ENCODE measurements at regions not wholly inside any gene's neighbourhood (a gene's known extent, or its start where the extent isn't known, plus 50 kb on each side); places are given as distances from the start of the nearest gene placed in this dataset.

DNA sequence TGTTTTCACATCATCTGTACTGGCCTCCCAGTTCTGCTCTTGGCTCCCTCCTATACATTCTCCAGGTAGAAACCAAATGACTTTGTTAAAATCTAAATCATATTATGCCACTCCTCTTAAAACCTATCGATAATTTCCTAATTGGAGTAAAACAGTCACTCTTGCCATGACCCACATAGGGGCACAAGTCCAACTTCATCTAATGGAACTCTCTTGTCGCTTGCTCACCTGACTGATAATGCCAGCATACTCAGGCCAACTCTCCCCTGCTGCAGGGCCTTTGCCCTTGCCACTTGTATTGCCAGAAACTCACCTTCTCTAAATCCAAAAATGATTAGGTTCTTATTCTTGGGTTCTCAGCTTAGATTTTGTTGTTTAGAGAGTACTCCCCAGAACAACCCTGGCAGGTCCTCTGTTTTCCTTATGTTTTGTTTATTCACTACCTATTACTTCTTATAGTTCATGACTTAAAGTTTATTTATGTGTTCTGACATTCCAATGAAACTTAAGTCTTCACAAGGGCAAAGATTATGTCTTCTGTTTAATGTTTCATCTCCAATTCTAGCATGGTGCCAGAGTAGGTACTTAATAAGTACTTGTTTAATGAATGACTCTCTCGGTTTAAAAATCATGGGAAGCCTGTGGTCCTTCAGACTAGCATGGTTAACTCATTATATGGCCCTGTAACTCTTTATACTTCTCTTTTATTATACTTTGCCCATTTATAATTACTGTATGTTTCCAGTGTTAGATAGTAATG, 345.9 kb upstream of the SMIM30 start:
- Histone ChIP-seq H3K9ac (no peak overlapping the region), H3K4me3 (ENCODE audit: low read depth, low read length) (no peak overlapping the region), H3K27ac (no peak overlapping the region), H3K4me1 (no peaks in the 10 kb centered on the region), H2AFZ (no peak overlapping the region), H3K9me3 (ENCODE audit: control insufficient read depth, low read length) (no peaks in the 10 kb centered on the region), H3K4me2 (ENCODE audit: low read length) (no peak overlapping the region), H3K27me3 (ENCODE audit: control insufficient read depth, insufficient read depth, low read length) (no peaks in the 10 kb centered on the region), H3K79me2 (no peaks in the 10 kb centered on the region), H3K36me3 (ENCODE audit: control insufficient read depth, insufficient read depth, low read length) (no peaks in the 10 kb centered on the region)
- TF ChIP-seq, protein P1, sequence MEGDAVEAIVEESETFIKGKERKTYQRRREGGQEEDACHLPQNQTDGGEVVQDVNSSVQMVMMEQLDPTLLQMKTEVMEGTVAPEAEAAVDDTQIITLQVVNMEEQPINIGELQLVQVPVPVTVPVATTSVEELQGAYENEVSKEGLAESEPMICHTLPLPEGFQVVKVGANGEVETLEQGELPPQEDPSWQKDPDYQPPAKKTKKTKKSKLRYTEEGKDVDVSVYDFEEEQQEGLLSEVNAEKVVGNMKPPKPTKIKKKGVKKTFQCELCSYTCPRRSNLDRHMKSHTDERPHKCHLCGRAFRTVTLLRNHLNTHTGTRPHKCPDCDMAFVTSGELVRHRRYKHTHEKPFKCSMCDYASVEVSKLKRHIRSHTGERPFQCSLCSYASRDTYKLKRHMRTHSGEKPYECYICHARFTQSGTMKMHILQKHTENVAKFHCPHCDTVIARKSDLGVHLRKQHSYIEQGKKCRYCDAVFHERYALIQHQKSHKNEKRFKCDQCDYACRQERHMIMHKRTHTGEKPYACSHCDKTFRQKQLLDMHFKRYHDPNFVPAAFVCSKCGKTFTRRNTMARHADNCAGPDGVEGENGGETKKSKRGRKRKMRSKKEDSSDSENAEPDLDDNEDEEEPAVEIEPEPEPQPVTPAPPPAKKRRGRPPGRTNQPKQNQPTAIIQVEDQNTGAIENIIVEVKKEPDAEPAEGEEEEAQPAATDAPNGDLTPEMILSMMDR (IDR thresholded peaks at IDR 0.05): no peak

DNA sequence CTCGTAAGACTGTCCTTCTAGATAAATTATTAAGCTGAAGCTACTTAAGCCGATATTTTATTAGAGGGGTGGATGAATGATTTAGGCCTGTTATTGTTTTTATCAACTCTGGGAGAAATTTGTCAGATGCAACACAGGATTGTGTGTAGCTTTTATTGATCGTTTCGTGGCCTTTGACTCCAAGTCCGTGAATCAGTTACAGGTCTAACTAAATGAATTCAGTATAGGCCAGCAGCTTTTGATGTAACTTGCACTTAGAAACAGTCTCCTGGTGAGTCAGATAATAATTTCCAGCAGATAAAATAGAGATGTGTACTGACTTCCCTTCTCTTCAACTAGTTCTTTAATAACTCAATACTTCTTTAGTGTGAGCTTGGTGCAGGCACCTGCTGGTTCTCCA, 341.7 kb upstream of the SMIM30 start:
- H3K4me2 ChIP-seq (ENCODE audit: low read length): no peak overlapping the region
- H3K4me1 ChIP-seq: no peaks in the 10 kb centered on the region
- H3K9ac ChIP-seq: no peak overlapping the region
- no peaks in the 10 kb centered on the region for H3K27me3 ChIP-seq (ENCODE audit: control insufficient read depth, insufficient read depth, low read length)
- no peaks in the 10 kb centered on the region for H3K36me3 ChIP-seq (ENCODE audit: control insufficient read depth, insufficient read depth, low read length)
- H3K79me2 ChIP-seq: no peaks in the 10 kb centered on the region
- no peak overlapping the region for H2AFZ ChIP-seq
- H3K9me3 ChIP-seq (ENCODE audit: control insufficient read depth, low read length): no peaks in the 10 kb centered on the region
- H3K4me3 ChIP-seq (ENCODE audit: low read depth, low read length): no peak overlapping the region
- H3K27ac ChIP-seq: no peak overlapping the region
- TF ChIP-seq, protein P1 (IDR thresholded peaks at IDR 0.05): no peak

DNA sequence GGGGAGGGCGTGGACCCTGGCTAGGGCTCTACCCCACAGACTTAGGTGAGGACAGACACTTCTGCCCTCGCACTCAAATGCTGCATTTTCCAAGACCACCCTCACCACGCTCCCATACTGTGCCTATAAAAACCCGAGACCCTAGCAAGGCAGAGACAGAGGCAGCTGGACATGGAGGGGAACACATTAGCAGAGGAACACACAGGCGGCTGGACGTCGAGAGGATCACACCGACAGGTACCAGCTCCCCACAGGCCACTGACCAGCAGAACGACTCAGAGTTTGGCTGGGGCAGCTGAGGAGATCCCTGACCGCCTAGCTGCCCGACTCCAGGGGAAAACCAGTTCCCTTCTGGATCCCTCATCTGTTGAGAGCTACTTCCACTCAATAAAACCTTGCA, 338.2 kb upstream of the SMIM30 start:
- H3K9me3 ChIP-seq (ENCODE audit: control insufficient read depth, low read length): no peaks in the 10 kb centered on the region
- no peaks in the 10 kb centered on the region for H3K36me3 ChIP-seq (ENCODE audit: control insufficient read depth, insufficient read depth, low read length)
- H3K9ac ChIP-seq: no peak overlapping the region

DNA sequence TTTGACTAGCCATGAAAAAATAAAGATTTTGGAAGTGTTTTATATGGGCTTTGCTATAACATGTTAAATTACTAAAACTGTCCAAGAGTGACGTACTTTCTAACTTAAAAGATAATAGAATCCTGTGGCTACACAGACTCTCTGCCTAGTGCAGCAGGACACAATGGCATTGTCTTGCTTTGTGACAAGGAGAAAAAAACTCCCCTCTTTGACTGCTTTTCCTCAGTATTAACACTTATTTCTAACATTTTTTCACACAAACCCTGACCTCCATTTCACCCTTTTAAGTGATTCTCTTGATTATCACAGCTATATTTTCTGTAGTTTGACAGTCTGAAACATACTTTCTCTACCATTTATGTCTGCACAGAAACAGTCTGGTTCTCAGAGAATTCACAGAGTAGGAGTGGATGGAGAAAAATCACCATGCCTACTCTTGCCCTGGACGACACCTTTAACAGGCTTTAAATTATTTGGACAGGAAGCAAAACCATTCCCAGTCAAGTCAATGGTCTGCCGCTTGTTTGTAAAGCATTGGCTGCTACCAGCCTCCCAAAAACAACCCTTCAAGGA, 336.3 kb upstream of the SMIM30 start:
- H3K27ac ChIP-seq: no peak overlapping the region
- TF ChIP-seq, protein P1 (IDR thresholded peaks at IDR 0.05): no peak
- no peaks in the 10 kb centered on the region for H3K79me2 ChIP-seq
- H3K4me2 ChIP-seq (ENCODE audit: low read length): no peak overlapping the region
- no peaks in the 10 kb centered on the region for H3K4me1 ChIP-seq
- H3K27me3 ChIP-seq (ENCODE audit: control insufficient read depth, insufficient read depth, low read length): no peaks in the 10 kb centered on the region
- no peaks in the 10 kb centered on the region for H3K9me3 ChIP-seq (ENCODE audit: control insufficient read depth, low read length)
- no peaks in the 10 kb centered on the region for H3K36me3 ChIP-seq (ENCODE audit: control insufficient read depth, insufficient read depth, low read length)
- H2AFZ ChIP-seq: no peak overlapping the region
- H3K9ac ChIP-seq: no peak overlapping the region
- H3K4me3 ChIP-seq (ENCODE audit: low read depth, low read length): no peak overlapping the region

More for the DNA sequence above, 338.2 kb upstream of the SMIM30 start:
- H3K4me1 ChIP-seq: no peaks in the 10 kb centered on the region
- H3K4me2 ChIP-seq (ENCODE audit: low read length): no peak overlapping the region
- no peaks in the 10 kb centered on the region for H3K27me3 ChIP-seq (ENCODE audit: control insufficient read depth, insufficient read depth, low read length)
- H3K4me3 ChIP-seq (ENCODE audit: low read depth, low read length): no peak overlapping the region
- H3K27ac ChIP-seq: no peak overlapping the region
- H3K79me2 ChIP-seq: no peaks in the 10 kb centered on the region
- TF ChIP-seq, protein P1 (IDR thresholded peaks at IDR 0.05): no peak
- no peak overlapping the region for H2AFZ ChIP-seq

DNA sequence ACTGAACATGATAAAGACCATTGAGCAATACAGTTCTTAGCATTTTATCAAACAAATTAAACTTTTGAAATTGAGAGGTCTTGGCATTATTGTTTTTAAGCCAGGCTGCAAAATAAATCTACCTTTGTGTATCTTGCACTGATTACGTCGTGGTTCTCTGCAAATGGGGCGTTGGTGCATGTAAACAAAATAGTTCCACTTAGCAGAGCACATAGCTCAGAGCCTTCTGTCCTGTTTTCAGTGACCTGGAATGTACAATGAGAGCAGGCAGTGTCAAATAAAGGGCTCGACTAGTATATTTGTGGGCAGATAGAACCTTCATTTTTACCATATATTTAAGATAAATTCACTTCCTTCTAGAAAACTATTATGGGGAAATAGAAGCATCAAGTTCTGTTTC, 333.9 kb upstream of the SMIM30 start:
- H2AFZ ChIP-seq: no peak overlapping the region
- no peak overlapping the region for H3K4me3 ChIP-seq (ENCODE audit: low read depth, low read length)
- H3K79me2 ChIP-seq: no peaks in the 10 kb centered on the region
- TF ChIP-seq, protein P1 (IDR thresholded peaks at IDR 0.05): no peak
- no peak overlapping the region for H3K9ac ChIP-seq
- H3K4me2 ChIP-seq (ENCODE audit: low read length): no peak overlapping the region
- H3K9me3 ChIP-seq (ENCODE audit: control insufficient read depth, low read length): no peaks in the 10 kb centered on the region
- H3K4me1 ChIP-seq: no peaks in the 10 kb centered on the region
- no peak overlapping the region for H3K27ac ChIP-seq
- no peaks in the 10 kb centered on the region for H3K27me3 ChIP-seq (ENCODE audit: control insufficient read depth, insufficient read depth, low read length)
- no peaks in the 10 kb centered on the region for H3K36me3 ChIP-seq (ENCODE audit: control insufficient read depth, insufficient read depth, low read length)

Data from parathyroid adenoma (tissue), 2 donors.